ENCODE measurements at regions not wholly inside any gene's neighbourhood (a gene's known extent, or its start where the extent isn't known, plus 50 kb on each side); places are given as distances from the start of the nearest gene placed in this dataset.

DNA sequence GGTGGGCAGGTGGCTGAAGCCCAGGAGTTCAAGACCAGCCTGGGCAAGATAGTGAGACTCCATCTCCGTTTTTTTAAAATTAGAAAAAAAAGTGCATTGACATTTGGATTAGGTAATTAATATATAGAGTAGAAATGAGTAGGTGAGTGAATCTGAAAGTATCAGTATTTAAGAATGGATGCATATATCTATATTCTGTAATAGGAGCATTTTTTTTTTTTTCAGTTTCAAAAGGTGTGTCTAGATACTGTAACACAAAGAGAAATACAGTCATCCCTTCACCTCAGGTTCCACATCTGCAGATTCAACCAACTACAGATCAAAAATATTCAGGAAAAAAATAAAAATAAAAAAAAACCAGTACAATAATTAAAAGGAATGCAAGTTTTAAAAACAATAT is 50.8 kb downstream of the RBM27 start:
- no peaks in the 10 kb centered on the region for H3K27me3 ChIP-seq (ENCODE audit: control insufficient read depth in 1 of 2, insufficient read depth in 2 of 2, low read length in 2 of 2)
- BruUV-seq (replicated peaks), result no TSS peak
- no peaks in the 10 kb centered on the region for H3K9me3 ChIP-seq (ENCODE audit: low read length)
- no peaks in the 10 kb centered on the region for H3K4me1 ChIP-seq (ENCODE audit: insufficient read depth, low read length)
- ChIA-PET POLR2A (no interaction called here), CTCF (ENCODE audit: low intra/inter-chr PET ratio, low total read pairs) (no interaction called here)
- TF ChIP-seq ZNF446 (CRISPR knock-in tag; IDR thresholded peaks at IDR 0.05) (no peak), ZNF546 (CRISPR knock-in tag; conservative IDR thresholded peaks at IDR 0.05) (no peak), ZNF124 (CRISPR knock-in tag; IDR thresholded peaks at IDR 0.05) (no peak), MEF2D (CRISPR knock-in tag; IDR thresholded peaks at IDR 0.05) (no peak), RFXANK (CRISPR knock-in tag; IDR thresholded peaks at IDR 0.05) (no peak), ZNF841 (CRISPR knock-in tag; IDR thresholded peaks at IDR 0.05; ENCODE audit: borderline replicate concordance) (no peak), ZNF530 (CRISPR knock-in tag; IDR thresholded peaks at IDR 0.05; ENCODE audit: low read depth) (no peak), HMGXB3 (CRISPR knock-in tag; IDR thresholded peaks at IDR 0.05; ENCODE audit: borderline replicate concordance) (no peak), SMAD9 (CRISPR knock-in tag; IDR thresholded peaks at IDR 0.05) (no peak), KLF15 (CRISPR knock-in tag; IDR thresholded peaks at IDR 0.05; ENCODE audit: borderline replicate concordance) (no peak), SATB2 (CRISPR knock-in tag; IDR thresholded peaks at IDR 0.05) (no peak), TEF (CRISPR knock-in tag; IDR thresholded peaks at IDR 0.05) (no peak), THYN1 (CRISPR knock-in tag; IDR thresholded peaks at IDR 0.05; ENCODE audit: borderline replicate concordance, low read depth) (no peak), ATF7 (IDR thresholded peaks at IDR 0.05) (no peak), ATF7 (CRISPR knock-in tag; IDR thresholded peaks at IDR 0.05) (no peak)
- TF ChIP-seq, protein P1, sequence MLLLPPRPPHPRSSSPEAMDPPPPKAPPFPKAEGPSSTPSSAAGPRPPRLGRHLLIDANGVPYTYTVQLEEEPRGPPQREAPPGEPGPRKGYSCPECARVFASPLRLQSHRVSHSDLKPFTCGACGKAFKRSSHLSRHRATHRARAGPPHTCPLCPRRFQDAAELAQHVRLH (CRISPR knock-in tag; IDR thresholded peaks at IDR 0.05; ENCODE audit: borderline replicate concordance, low read depth), result no peak
- TF ChIP-seq, protein P2, sequence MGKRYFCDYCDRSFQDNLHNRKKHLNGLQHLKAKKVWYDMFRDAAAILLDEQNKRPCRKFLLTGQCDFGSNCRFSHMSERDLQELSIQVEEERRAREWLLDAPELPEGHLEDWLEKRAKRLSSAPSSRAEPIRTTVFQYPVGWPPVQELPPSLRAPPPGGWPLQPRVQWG (CRISPR knock-in tag; IDR thresholded peaks at IDR 0.05; ENCODE audit: borderline replicate concordance, low read depth), result no peak
- no peak overlapping the region for H2AFZ ChIP-seq (ENCODE audit: low read length)
- no peak overlapping the region for H3K4me2 ChIP-seq (ENCODE audit: low read depth, low read length)
- intact Hi-C loops (cut with micrococcal nuclease; ENCODE audit: unreplicated experiment), result no loop called here
- no peaks in the 10 kb centered on the region for H3K79me2 ChIP-seq (ENCODE audit: insufficient read depth, low read length)
- no peak for ATAC-seq
- no peak overlapping the region for H3K27ac ChIP-seq (ENCODE audit: extremely low read length, insufficient read depth, low read length)
- H3K9ac ChIP-seq (ENCODE audit: insufficient read depth, low read depth, low read length), result no peak overlapping the region
- in situ Hi-C loops (cut with HindIII; ENCODE audit: extremely low pct_ligation_motif_present, low pct_unique_long_range_greater_than_20kb), result no loop called here
- no peak for DNase-seq (ENCODE audit: low spot score)
- H4K20me1 ChIP-seq (ENCODE audit: insufficient read depth, low read length), result no peaks in the 10 kb centered on the region
- FAIRE-seq, result no peak
- 96% methylated on average over 1 of the region's 1 CpG for WGBS (ENCODE audit: low lambda C conversion rate)
- peaks cover 6 to 44% of the 10 kb centered on the region in 2 experiments for H3K36me3 ChIP-seq (replicated peaks in 1 of 2; ENCODE audit: control insufficient read depth in 1 of 2, insufficient read depth in 2 of 2, low read length in 2 of 2)
- H3K4me3 ChIP-seq (replicated peaks in 1 of 3; ENCODE audit: insufficient read depth in 1 of 3, low read depth in 2 of 3, low read length in 3 of 3), result no peak overlapping the region
